Testis (tissue), 2 donors: ENCODE measurements at regions not wholly inside any gene's neighbourhood (a gene's known extent, or its start where the extent isn't known, plus 50 kb on each side); places are given as distances from the start of the nearest gene placed in this dataset.

Experiments
- DNase-seq: peaks from one replicate; pipeline ENCODE4 v3.0.0-alpha.2; 2019
- H3K27ac ChIP-seq, 2 donors: fragments of 200-600 bp; sonication (generic); one replicate each; pipeline ENCODE4 v1.5.1; 2019
- H3K27me3 ChIP-seq: fragments of 200-600 bp; sonication (generic); one replicate; pipeline ENCODE4 v1.5.1; 2019
- H3K36me3 ChIP-seq: fragments of 200-600 bp; sonication (generic); one replicate; pipeline ENCODE4 v1.5.1; 2017; ENCODE audit warnings: low read depth; ENCODE audit errors: missing control alignments
- H3K4me1 ChIP-seq: fragments of 200-600 bp; sonication (generic); one replicate; pipeline ENCODE4 v1.5.1; 2019
- H3K4me3 ChIP-seq, 2 donors: fragments of 200-600 bp; sonication (generic); one replicate each; pipeline ENCODE4 v1.5.1; 2017 to 2019
- H3K9me3 ChIP-seq: fragments of 200-600 bp; sonication (generic); one replicate; pipeline ENCODE4 v1.5.1; 2017
- CTCF ChIP-seq, 3 experiments: fragments of 450-650 bp in 2 of 3; fragments of 200-600 bp in 1 of 3; sonication (generic) in 1 of 3; IDR thresholded peaks; one replicate each; pipeline ENCODE4 v1.5.1; 2016 to 2019; ENCODE audit warnings: antibody characterized with exemption in 3 of 3, mild to moderate bottlenecking in 2 of 3, moderate library complexity in 1 of 3
- POLR2A ChIP-seq: fragments of 450-650 bp; IDR thresholded peaks from one replicate; pipeline ENCODE4 v1.6.1; 2017; ENCODE audit warnings: antibody characterized with exemption, mild to moderate bottlenecking, moderate library complexity
- WGBS, 2 donors: methylation state at CpG; one replicate each; pipeline ENCODE4 v1.1.5; 2018; 5-methylcytosine and 5-hydroxymethylcytosine counted together
- intact Hi-C: fragments of 100-400 bp; cut with DNase I; formaldehyde crosslinking; loops from one replicate; pipeline ENCODE4 v1.15.1; 2023; ENCODE audit warnings: low total_unique reads

- Histone ChIP-seq H3K4me3 (no peak overlapping the region), H3K4me1 (no peaks in the 10 kb centered on the region), H3K27ac (no peak overlapping the region), H3K36me3 (no peaks in the 10 kb centered on the region), H3K9me3 (no peaks in the 10 kb centered on the region), H3K27me3 (no peaks in the 10 kb centered on the region)
- 85 to 92% methylated on average over 4 of the region's 4 CpGs for WGBS, 2 donors
- no peak for TF ChIP-seq CTCF (IDR thresholded peaks at IDR 0.05)
- TF ChIP-seq POLR2A, result no peak
- DNase-seq, result no peak
- intact Hi-C loops, result no loop called here
Measured at GRCh38 chr15:46589088-46589487, 954.3 kb downstream of the SQOR start.

GRCh38 chr15:46591462-46591861, 956.6 kb downstream of the SQOR start:
- TF ChIP-seq POLR2A (no peak), CTCF (IDR thresholded peaks at IDR 0.05) (no peak)
- Histone ChIP-seq H3K27me3 (no peaks in the 10 kb centered on the region), H3K27ac (no peak overlapping the region), H3K36me3 (no peaks in the 10 kb centered on the region), H3K4me3 (no peak overlapping the region), H3K9me3 (no peaks in the 10 kb centered on the region), H3K4me1 (no peaks in the 10 kb centered on the region)
- 78 to 83% methylated on average over 4 of the region's 4 CpGs for WGBS, 2 donors
- DNase-seq, result no peak
- intact Hi-C loops, result no loop called here

GRCh38 chr15:46595016-46595415, 960.2 kb downstream of the SQOR start:
- H3K36me3 ChIP-seq, result no peaks in the 10 kb centered on the region
- intact Hi-C loops, result no loop called here
- no peaks in the 10 kb centered on the region for H3K9me3 ChIP-seq
- DNase-seq, result no peak
- H3K4me1 ChIP-seq, result no peaks in the 10 kb centered on the region
- TF ChIP-seq POLR2A (no peak), CTCF (IDR thresholded peaks at IDR 0.05) (no peak)
- 80 to 89% methylated on average over 3 of the region's 3 CpGs for WGBS, 2 donors
- H3K27me3 ChIP-seq, result no peaks in the 10 kb centered on the region
- no peak overlapping the region for H3K4me3 ChIP-seq
- no peak overlapping the region for H3K27ac ChIP-seq

GRCh38 chr15:46607077-46607476, 972.2 kb downstream of the SQOR start:
- no peak for TF ChIP-seq CTCF (IDR thresholded peaks at IDR 0.05)
- TF ChIP-seq POLR2A, result no peak
- no peak overlapping the region for H3K4me3 ChIP-seq
- intact Hi-C loops, result no loop called here
- H3K9me3 ChIP-seq, result no peaks in the 10 kb centered on the region
- no peak for DNase-seq
- no peaks in the 10 kb centered on the region for H3K4me1 ChIP-seq
- H3K27me3 ChIP-seq, result no peaks in the 10 kb centered on the region
- no peaks in the 10 kb centered on the region for H3K36me3 ChIP-seq
- 59 to 65% methylated on average over 3 of the region's 3 CpGs for WGBS, 2 donors
- no peak overlapping the region for H3K27ac ChIP-seq

GRCh38 chr15:46616033-46616432, 981.2 kb downstream of the SQOR start:
- no peak overlapping the region for H3K4me3 ChIP-seq
- no peaks in the 10 kb centered on the region for H3K36me3 ChIP-seq
- no peaks in the 10 kb centered on the region for H3K27me3 ChIP-seq
- WGBS, 2 donors, result 93 to 97% methylated on average over 4 of the region's 4 CpGs
- DNase-seq, result no peak
- intact Hi-C loops, result no loop called here
- no peaks in the 10 kb centered on the region for H3K4me1 ChIP-seq
- H3K27ac ChIP-seq, result no peak overlapping the region
- H3K9me3 ChIP-seq, result no peaks in the 10 kb centered on the region
- TF ChIP-seq POLR2A, result no peak
- TF ChIP-seq CTCF (IDR thresholded peaks at IDR 0.05), result no peak
